Spleen (tissue), 7 donors: ENCODE measurements at regions not wholly inside any gene's neighbourhood (a gene's known extent, or its start where the extent isn't known, plus 50 kb on each side); places are given as distances from the start of the nearest gene placed in this dataset.

ENCODE experiments used
- CTCF ChIP-seq, 11 experiments: fragments of 200-600 bp in 7 of 11; fragments of 450-650 bp in 4 of 11; sonication (generic) in 4 of 11; IDR thresholded peaks in 8 of 11; conservative IDR thresholded peaks in 3 of 11; 1 replicate in 7 of 11; 2 replicates in 4 of 11; pipeline versions ENCODE4 v1.4.0 to v1.8.0; 2016 to 2021; ENCODE audit warnings: antibody characterized with exemption in 11 of 11, inconsistent platforms in 4 of 11, mild to moderate bottlenecking in 1 of 11
- POLR2A ChIP-seq, 3 donors: fragments of 450-650 bp; IDR thresholded peaks; one replicate each; pipeline ENCODE4 v1.5.1; 2017; ENCODE audit warnings: antibody characterized with exemption in 3 of 3, mild to moderate bottlenecking in 1 of 3
- POLR2AphosphoS5 ChIP-seq, 3 donors: sonication (generic); formaldehyde crosslinking; IDR thresholded peaks; one replicate each; pipeline ENCODE4 v1.5.1; 2017; ENCODE audit warnings: antibody characterized with exemption in 3 of 3
- donor health status: DM: no; HTN: no; CAD: no; lungs with moderate emphysema.
- donor health status: DM: no; HTN: no; CAD: no.
- donor health status: DM: no; HTN: no; CAD: no.

GRCh38 chr12:107335802-107336570 lies 242.6 kb upstream of the CRY1 start:
- no peak for TF ChIP-seq CTCF (IDR thresholded peaks at IDR 0.05 in 8 of 11, conservative IDR thresholded peaks at IDR 0.05 in 3 of 11)
- TF ChIP-seq POLR2AphosphoS5 (IDR thresholded peaks at IDR 0.05), result no peak
- no peak for TF ChIP-seq POLR2A (IDR thresholded peaks at IDR 0.05)
